GM19025 (cell line): ENCODE measurements at regions not wholly inside any gene's neighbourhood (a gene's known extent, or its start where the extent isn't known, plus 50 kb on each side); places are given as distances from the start of the nearest gene placed in this dataset.

Experiments
- ATAC-seq: cut with Tn5 transposase; IDR thresholded peaks from one replicate; pipeline ENCODE4 v1.9.1; 2021; ENCODE audit warnings: mild to moderate bottlenecking, low read depth, moderate library complexity; ENCODE audit not compliant: unreplicated experiment

- no peak for ATAC-seq
These were observed 269.9 kb downstream of the DMRT2 start for GRCh38 chr9:1320051-1320557.

- no peak for ATAC-seq
These were observed 270.5 kb downstream of the DMRT2 start for GRCh38 chr9:1320607-1321195.

GRCh38 chr9:1327467-1327866, 277.3 kb downstream of the DMRT2 start:
- no peak for ATAC-seq

GRCh38 chr9:1328341-1328740, 278.2 kb downstream of the DMRT2 start:
- ATAC-seq: no peak

GRCh38 chr9:1331546-1332038, 281.4 kb downstream of the DMRT2 start:
- ATAC-seq: no peak

- no peak for ATAC-seq
These were observed 282.0 kb downstream of the DMRT2 start for GRCh38 chr9:1332156-1332555.

- no peak for ATAC-seq
These were observed 285.0 kb downstream of the DMRT2 start for GRCh38 chr9:1335174-1335573.

GRCh38 chr9:1337169-1337568, 287.0 kb downstream of the DMRT2 start:
- no peak for ATAC-seq

GRCh38 chr9:1340390-1340789, 290.2 kb downstream of the DMRT2 start:
- ATAC-seq: no peak

- no peak for ATAC-seq
These were observed 303.1 kb downstream of the DMRT2 start for GRCh38 chr9:1353291-1353690.

GRCh38 chr9:1354086-1354485, 303.9 kb downstream of the DMRT2 start:
- ATAC-seq: no peak

- no peak for ATAC-seq
These were observed 304.4 kb downstream of the DMRT2 start for GRCh38 chr9:1354606-1355005.

GRCh38 chr9:1355656-1356055, 305.5 kb downstream of the DMRT2 start:
- ATAC-seq: no peak

- no peak for ATAC-seq
These were observed 312.7 kb downstream of the DMRT2 start for GRCh38 chr9:1362845-1363244.

GRCh38 chr9:1366276-1366675, 316.1 kb downstream of the DMRT2 start:
- no peak for ATAC-seq

GRCh38 chr9:1369297-1369696, 319.1 kb downstream of the DMRT2 start:
- no peak for ATAC-seq

- ATAC-seq: no peak
These were observed 323.3 kb downstream of the DMRT2 start for GRCh38 chr9:1373445-1373844.

- ATAC-seq: no peak
These were observed 333.8 kb downstream of the DMRT2 start for GRCh38 chr9:1383899-1384455.

GRCh38 chr9:1384816-1385215, 334.7 kb downstream of the DMRT2 start:
- ATAC-seq: no peak

- ATAC-seq: no peak
These were observed 336.3 kb downstream of the DMRT2 start for GRCh38 chr9:1386420-1386819.

- ATAC-seq: no peak
These were observed 338.1 kb downstream of the DMRT2 start for GRCh38 chr9:1388216-1388615.

- no peak for ATAC-seq
These were observed 350.8 kb downstream of the DMRT2 start for GRCh38 chr9:1400983-1401382.
